Panc1 (cell line): ENCODE measurements at regions not wholly inside any gene's neighbourhood (a gene's known extent, or its start where the extent isn't known, plus 50 kb on each side); places are given as distances from the start of the nearest gene placed in this dataset.

Source experiments
- ATAC-seq: fragments of 200-7000 bp; cut with Tn5 transposase; 2 replicates; pipeline ENCODE4 v1.9.1; 2020; ENCODE audit warnings: mild to moderate bottlenecking, moderate library complexity
- BruUV-seq: library from RNA; stranded (reverse); fragments of 400-500 nt; replicated peaks from 2 replicates; lab custom pipeline; 2021; lab: Mats Ljungman, UMichigan
- CTCF ChIA-PET: fragments of 300-600 bp; sonication (Branson Sonifier 250); formaldehyde crosslinking; loops from one replicate; lab custom pipeline; 2022; ENCODE audit warnings: antibody characterized with exemption; lab: Charles Lee
- POLR2A ChIA-PET: fragments of 300-600 bp; sonication (Branson Sonifier 250); formaldehyde crosslinking; loops from one replicate; lab custom pipeline; 2022; ENCODE audit warnings: antibody characterized with exemption; lab: Charles Lee
- DNase-seq: peaks from one replicate; pipeline ENCODE4 v3.0.0-alpha.2; 2010; ENCODE audit warnings: low read depth, low spot score
- H3K27ac ChIP-seq: 2 replicates; pipeline ENCODE4 v1.5.1; 2011; ENCODE audit warnings: mild to moderate bottlenecking, low read length, inconsistent platforms
- H3K27me3 ChIP-seq: fragments of 200-500 bp; sonication (Bioruptor generic); 2 replicates; pipeline ENCODE4 v1.6.0; 2014; ENCODE audit warnings: low read length, inconsistent platforms; ENCODE audit not compliant: control insufficient read depth, insufficient read depth
- H3K36me3 ChIP-seq: fragments of 200-500 bp; sonication (Bioruptor generic); 2 replicates; pipeline ENCODE4 v1.5.1; 2014; ENCODE audit warnings: inconsistent platforms, mild to moderate bottlenecking, low read length, moderate library complexity; ENCODE audit not compliant: control insufficient read depth, insufficient read depth
- H3K4me1 ChIP-seq: 2 replicates; pipeline ENCODE4 v1.5.1; 2011; ENCODE audit warnings: inconsistent platforms, mild to moderate bottlenecking, low read length, moderate library complexity; ENCODE audit not compliant: control insufficient read depth, insufficient read depth
- H3K4me3 ChIP-seq, 2 experiments: 2 replicates each; pipeline ENCODE4 v1.5.1; 2011 to 2012; ENCODE audit warnings: low read depth in 2 of 2, low read length in 2 of 2, mild to moderate bottlenecking in 2 of 2, inconsistent platforms in 1 of 2, moderate library complexity in 1 of 2
- H3K9me3 ChIP-seq: fragments of 200-500 bp; sonication (Bioruptor generic); 2 replicates; pipeline ENCODE4 v1.5.1; 2014; ENCODE audit warnings: low read depth, mild to moderate bottlenecking, inconsistent platforms, low read length, moderate library complexity; ENCODE audit not compliant: control insufficient read depth, insufficient read depth
- CTCF ChIP-seq: fragments of 450-650 bp; IDR thresholded peaks from 2 replicates; pipeline ENCODE4 v1.5.1; 2017; ENCODE audit warnings: mild to moderate bottlenecking
- POLR2AphosphoS5 ChIP-seq: IDR thresholded peaks from 2 replicates; pipeline ENCODE4 v1.6.1; 2012; ENCODE audit warnings: mild to moderate bottlenecking, low read depth, low read length, moderate library complexity
- REST ChIP-seq, 2 experiments: IDR thresholded peaks; 2 replicates each; pipeline ENCODE4 v1.6.1; 2011 to 2012; ENCODE audit warnings: low read depth in 2 of 2, control low read depth in 1 of 2, low read length in 1 of 2, mild to moderate bottlenecking in 1 of 2, moderate library complexity in 1 of 2; ENCODE audit not compliant: insufficient read depth in 1 of 2
- SIN3A ChIP-seq: IDR thresholded peaks from 2 replicates; pipeline ENCODE4 v1.6.1; 2012; ENCODE audit warnings: low read depth, mild to moderate bottlenecking, low read length, moderate library complexity, borderline replicate concordance; ENCODE audit not compliant: insufficient read depth
- TCF7L2 ChIP-seq: IDR thresholded peaks from 2 replicates; pipeline ENCODE4 v1.6.1; 2011; ENCODE audit warnings: mild to moderate bottlenecking, low read depth, low read length, inconsistent platforms
- in situ Hi-C: cut with HindIII; loops from 2 replicates; pipeline ENCODE4 v1.10.0; 2016; ENCODE audit warnings: low sequenced_read_pairs, low pct_unique_long_range_greater_than_20kb
- intact Hi-C: fragments of 100-400 bp; cut with micrococcal nuclease; formaldehyde crosslinking; loops from one replicate; pipeline ENCODE4 v1.10.0; 2022; ENCODE audit not compliant: unreplicated experiment

GRCh38 chr20:51098284-51098810 is 75.4 kb upstream of the KCNG1 start:
- H3K9me3 ChIP-seq, result no peaks in the 10 kb centered on the region
- H3K4me3 ChIP-seq, result no peak overlapping the region
- ATAC-seq (no peak), DNase-seq (no peak)
- intact Hi-C loops, result no loop called here
- H3K27me3 ChIP-seq, result no peaks in the 10 kb centered on the region; the same call in 1 of the 2 replicates
- POLR2A ChIA-PET, result no interaction called here
- CTCF ChIA-PET, result no interaction called here
- in situ Hi-C loops, result no loop called here
- H3K27ac ChIP-seq, result no peak overlapping the region
- BruUV-seq, result no TSS peak
- H3K36me3 ChIP-seq, result no peaks in the 10 kb centered on the region
- no peaks in the 10 kb centered on the region for H3K4me1 ChIP-seq
- TF ChIP-seq POLR2AphosphoS5 (no peak), REST (IDR thresholded peaks at IDR 0.05; ENCODE audit: insufficient read depth in 1 of 2, low read depth in 2 of 2, low read length in 1 of 2) (no peak), TCF7L2 (no peak), SIN3A (no peak), CTCF (no peak)

- intact Hi-C loops (no loop called here), in situ Hi-C loops (no loop called here)
- H3K9me3 ChIP-seq, result no peaks in the 10 kb centered on the region
- H3K4me3 ChIP-seq, result no peak overlapping the region
- BruUV-seq, result no TSS peak
- no peak for ATAC-seq
- H3K27me3 ChIP-seq, result peaks cover under 1% of the 10 kb centered on the region; the same call in 1 of the 2 replicates
- no peak overlapping the region for H3K27ac ChIP-seq
- DNase-seq, result no peak
- no peaks in the 10 kb centered on the region for H3K4me1 ChIP-seq
- TF ChIP-seq CTCF, result no peak
- TF ChIP-seq SIN3A, result no peak
- TF ChIP-seq REST (IDR thresholded peaks at IDR 0.05; ENCODE audit: insufficient read depth in 1 of 2, low read depth in 2 of 2, low read length in 1 of 2), result no peak
- no peak for TF ChIP-seq POLR2AphosphoS5
- no peak for TF ChIP-seq TCF7L2
- CTCF ChIA-PET, result no interaction called here
- POLR2A ChIA-PET, result no interaction called here
- no peaks in the 10 kb centered on the region for H3K36me3 ChIP-seq
Measured at GRCh38 chr20:51097351-51098120, 74.6 kb upstream of the KCNG1 start.
